ENCODE measurements at regions not wholly inside any gene's neighbourhood (a gene's known extent, or its start where the extent isn't known, plus 50 kb on each side); places are given as distances from the start of the nearest gene placed in this dataset.

DNA sequence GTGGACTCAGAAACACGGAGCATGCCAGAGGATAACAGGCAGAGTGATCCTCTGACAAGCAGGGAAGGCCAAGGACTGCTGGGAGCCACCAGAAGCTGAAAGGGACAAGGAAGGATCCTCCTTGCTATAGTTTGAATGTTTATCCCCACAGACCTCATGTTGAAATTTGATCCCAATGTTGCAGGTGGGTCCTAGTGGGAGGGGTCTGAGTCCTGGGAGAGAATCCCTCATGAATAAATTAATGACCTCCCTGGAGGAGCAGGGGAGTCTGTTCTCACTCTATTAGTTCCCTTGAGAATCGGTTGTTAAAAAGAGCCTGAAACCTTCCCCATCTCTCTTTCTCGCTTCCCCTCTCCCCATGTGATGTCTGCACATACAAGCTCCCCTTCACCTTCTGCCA, 124.4 kb downstream of the FBXO15 start:
- DNase-seq, result no peak

DNA sequence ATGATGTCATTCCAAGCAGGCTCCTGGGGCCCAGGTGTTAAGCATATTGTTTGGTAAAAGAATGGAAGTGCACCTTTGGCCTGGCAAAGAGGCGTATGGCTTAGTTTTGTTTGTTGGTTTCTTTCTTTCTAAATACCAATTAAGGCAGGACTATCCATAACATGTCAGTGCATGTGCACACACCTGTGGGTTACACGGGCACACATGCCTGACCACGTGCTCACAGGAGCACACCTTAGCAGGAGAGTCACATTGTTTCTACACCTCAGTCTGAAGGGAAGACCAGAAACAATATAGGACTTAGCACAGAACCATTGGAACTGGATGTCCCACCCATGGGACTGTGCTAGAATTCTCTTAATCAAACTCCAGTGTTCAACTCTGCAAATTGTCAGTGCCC, 127.8 kb downstream of the FBXO15 start:
- DNase-seq, result peak; percentile 53

DNA sequence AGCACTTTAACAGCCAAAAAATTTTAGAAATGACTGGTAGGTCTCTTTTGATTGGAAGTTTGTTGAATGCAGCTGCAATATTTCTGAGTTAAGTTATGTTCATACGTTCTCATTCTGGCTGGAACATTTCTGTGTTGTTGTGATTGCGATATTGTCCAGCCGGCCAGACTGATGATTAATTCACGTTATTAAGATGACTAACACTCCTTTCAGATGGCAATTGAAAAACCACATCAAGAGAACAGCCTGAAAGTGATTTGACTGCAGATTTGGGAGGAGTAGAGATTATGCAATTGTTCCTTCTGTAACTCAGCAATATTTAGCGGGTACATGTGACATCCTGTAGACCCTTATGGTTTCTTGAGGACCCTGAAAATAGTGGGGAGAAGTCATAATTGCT, 133.7 kb downstream of the FBXO15 start:
- no peak for DNase-seq

DNA sequence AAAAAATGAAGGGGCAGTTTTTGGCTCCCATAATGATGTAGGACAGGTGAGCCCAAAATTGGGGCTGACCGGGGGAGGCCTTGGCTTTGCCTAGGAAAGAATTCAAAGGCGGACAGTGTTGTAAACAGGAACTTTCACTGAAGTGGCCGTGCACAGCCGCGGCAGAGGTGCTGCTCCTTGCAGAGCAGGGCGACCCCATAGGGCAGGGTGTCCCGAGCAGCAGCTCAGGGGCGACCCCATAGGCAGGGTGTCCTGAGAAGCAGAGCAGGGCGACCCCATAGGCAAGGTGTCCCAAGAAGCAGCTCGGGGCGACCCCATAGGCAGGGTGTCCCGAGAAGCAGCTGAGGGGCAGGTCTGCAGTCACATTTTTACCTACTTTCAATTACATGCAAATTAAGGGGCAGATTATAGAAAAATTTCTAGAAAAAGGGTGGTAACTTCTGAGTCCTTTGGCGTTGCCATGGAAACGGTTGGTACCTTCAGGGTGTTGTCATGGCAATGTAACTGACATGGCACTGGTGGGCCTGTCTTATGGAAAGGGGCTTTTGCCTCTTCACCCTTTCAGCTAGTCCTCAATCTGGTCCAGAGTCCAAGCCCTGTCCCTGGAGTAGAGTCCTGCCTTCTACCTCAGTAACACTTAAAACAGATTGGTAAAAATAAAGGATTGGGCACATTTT, 134.5 kb downstream of the FBXO15 start:
- no peak for DNase-seq

DNA sequence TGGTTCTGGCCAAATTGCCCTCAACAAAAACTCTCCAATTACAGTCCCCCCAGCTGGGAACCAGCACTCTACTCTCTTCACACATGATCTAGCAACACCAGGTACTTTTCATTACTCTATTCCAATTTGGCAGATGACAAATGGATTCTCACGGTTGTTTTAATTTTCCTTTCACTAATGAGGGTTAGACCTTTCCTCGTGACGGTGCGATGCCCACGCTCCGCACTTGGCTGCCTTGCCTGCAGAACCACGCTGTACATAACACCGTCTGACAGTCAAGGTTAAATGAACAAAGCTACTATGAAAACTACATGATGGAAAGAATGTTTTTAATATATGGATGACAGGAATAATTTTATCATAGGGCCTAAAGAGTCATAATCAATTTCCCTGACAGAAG, 141.5 kb downstream of the FBXO15 start:
- no peak for DNase-seq

DNA sequence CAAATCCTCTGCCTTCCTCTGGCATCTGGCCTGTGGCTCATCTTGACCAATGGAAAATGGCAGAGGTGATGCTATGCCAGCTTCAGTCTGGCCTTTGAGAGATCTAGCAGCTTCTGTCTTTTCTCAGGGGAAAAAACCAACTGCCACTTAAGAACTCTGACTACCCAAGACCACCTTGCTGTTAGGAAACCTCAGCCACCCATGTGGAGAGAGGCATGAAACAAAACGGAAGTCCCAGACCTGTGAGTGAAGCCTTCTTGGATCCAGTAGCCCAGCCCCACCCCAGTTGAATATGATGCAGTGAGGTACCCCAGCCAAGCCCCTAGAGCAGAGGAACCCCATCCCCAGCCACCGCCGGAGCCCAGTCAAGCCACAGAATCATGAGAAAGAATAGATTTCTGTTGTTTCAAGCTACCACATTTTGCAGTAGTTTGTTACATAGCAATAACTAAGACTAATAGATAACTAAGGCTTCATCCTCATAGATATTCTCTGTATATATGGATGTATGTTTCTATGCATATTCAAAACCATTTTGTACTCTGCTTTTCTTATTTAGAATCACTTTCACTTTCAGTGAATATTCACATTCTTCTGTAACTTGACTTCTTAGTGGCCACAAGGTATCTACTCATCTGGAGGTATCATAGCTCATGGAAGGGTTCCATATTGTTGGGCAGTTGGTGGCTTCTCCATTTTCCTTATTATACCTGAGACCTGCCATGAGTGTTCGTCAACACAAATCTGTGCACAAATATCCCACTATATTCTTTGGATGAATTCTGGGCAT, 142.1 kb downstream of the FBXO15 start:
- no peak for DNase-seq

DNA sequence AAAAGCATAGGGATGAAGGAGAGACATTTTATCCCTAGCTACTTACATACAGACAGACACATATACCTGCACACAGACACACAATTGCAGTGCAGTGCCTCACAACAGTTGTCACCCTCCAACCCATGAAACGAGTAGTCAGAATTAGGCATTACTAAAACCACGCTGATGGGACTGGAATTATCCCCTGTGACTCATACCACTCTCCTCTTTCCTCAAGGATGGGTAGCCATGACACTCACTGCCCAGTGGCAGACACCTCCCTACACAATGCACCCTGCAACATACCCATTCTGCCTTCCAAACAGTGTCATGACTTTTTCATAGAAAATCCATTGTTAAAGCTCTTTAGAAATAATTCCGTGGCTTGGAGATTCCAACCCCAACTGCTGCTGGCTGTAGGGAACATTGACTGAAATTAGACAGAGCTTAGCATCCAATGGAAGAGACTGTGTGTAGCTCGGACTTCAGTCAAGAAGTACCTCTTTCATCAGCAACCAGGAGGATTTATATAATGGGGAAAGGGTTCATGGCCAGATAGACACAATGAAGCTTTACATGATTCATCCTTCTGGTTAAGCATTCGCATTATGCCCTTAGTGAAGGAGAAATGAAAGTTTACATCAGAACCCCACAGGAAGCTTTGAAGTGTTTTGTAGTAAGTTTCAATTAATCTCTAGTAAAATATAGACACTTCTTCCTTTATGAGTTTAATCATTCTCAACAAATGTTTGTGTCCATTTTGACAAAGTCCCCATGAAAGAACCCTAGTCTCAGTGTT, 155.2 kb downstream of the FBXO15 start:
- no peak for DNase-seq

DNA sequence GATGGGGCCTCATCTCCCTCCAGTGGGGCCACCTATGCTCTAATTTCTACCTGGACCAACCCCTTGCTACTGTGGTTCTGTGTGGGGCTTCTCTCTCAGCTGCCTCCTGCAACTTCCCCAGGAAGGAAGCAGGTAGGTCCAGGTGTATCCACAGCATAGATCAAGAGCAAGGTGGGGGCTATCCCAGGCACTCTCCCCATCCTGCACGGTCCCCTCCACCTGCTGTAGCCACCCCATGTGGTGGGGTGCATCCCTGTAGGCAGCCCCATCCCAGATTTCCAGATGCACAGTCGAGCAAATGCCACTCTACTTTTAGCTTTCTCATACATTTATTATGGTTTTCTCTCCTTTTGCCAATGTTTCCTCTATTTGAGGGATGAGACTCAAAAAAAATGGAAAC, 156.1 kb downstream of the FBXO15 start:
- no peak for DNase-seq

DNA sequence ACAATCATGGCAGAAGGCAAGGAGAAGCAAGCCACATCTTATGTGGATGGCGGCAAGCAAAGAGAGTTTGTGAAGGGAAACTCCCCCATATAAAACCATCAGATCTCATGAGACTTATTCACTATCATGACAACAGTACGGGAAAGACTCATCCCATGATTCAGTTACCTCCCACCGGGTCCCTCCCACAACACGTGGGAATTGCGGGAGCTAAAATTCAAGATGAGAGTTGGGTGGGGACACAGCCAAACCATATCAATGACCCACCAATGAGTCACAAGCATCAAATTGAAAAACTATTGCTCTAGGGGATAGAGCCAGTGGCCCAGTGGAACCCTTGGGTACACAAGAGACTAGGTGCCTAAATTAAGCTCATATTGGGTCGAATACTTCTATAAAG, 157.4 kb downstream of the FBXO15 start:
- no peak for DNase-seq

DNA sequence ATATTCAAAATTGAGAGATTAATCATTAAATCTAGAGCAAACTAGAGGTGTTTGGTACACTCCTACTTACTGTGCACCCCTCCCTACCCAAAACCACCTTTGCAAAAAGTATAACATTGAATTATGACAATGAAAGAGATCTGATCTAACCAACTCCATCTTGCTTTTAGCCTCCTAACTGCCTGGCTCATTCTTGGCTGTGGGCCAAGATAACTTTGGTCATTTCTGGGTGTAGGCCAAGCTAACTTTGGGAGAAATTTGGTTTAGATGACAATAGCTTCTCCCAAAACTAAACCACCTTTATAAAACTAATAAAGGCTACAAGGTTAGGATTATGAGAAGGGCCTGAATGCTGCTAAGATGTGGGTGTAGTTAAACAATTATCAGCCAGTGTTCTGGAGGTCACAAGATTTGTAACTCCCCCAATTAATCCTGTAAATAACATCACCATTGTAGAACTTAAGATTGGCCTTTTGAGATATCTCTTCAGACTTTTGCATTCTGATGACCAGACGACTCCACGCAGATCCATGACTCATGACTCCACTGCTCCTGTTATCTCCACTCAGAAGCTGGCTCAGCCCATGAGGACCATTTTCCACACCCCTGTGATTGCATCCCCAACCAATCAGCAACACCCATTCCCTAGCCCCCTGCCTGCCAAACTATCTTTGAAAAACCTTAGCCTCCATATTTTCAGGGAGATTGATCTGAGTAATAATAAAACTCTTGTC, 160.2 kb downstream of the FBXO15 start:
- no peak for DNase-seq

DNA sequence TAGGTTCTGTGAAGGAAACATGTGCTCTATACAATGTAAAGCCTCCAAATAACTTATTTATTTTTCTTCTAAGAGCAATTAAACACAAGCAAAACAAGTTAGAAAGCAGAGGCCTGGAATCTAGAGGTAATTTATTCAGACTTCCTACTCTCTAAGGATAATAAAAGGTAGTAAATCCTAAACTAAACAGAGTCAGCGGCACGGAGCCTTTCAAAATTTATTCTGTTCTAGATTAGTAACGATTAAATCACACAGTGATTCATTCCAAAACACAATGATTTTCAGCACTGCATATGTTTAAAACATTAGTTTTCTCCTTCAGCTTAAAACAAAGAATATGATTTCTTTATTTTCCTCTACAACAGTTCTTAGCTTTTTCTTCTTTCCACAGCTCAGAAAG, 160.9 kb downstream of the FBXO15 start:
- DNase-seq, result no peak

DNA sequence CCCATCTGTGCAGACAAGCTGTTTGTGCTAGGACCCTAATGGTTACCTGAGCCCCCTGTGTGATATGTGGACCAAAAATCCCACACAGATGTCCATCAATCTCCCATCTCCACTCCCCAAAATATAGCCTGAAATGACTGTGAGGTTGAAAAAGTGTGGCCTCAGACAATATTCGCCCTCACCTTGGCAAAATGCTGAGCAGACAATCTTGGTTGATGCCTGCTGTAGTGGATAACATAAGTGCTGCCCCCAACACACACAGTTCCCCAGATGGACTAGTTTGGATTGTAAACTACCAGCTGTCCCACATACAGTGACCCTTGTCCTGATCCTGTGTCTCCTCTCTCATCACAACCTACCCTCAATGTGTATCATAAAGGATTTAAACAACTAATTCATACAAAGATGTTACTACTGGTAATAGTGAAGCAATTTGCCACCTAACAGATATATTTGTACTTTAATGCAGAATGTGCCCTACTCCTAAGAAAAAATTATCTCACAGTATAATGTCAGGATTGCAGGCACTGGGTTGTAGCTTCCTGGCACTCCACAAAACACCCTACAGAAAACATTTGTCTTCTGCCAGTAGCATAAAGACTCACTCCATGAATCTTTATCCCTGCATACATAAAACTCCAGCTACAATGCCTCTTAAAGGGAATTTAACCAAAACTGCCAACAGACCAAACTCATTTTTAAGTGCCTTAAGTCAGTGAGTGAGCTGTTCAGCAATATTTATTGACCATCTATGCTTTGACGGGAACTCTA, 161.6 kb downstream of the FBXO15 start:
- no peak for DNase-seq

DNA sequence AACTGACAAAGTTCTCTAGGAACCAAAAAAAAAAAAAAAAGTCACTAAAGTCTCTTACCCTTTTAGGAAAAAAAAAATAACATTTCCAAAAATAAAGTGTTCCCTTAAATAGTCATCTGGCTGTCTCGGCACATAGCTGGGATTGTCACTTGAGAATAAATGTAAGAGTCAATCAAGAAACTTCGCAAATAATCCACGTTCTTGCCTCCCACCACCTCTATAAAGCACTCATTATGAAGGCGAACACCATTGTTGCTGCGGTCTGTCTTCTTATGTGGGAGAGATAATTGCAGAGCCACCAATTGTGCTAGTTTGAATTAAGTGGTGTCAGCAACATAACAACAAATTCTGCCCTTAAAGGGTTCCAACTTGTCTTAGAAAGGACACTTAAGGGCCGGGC, 163.7 kb downstream of the FBXO15 start:
- no peak for DNase-seq

DNA sequence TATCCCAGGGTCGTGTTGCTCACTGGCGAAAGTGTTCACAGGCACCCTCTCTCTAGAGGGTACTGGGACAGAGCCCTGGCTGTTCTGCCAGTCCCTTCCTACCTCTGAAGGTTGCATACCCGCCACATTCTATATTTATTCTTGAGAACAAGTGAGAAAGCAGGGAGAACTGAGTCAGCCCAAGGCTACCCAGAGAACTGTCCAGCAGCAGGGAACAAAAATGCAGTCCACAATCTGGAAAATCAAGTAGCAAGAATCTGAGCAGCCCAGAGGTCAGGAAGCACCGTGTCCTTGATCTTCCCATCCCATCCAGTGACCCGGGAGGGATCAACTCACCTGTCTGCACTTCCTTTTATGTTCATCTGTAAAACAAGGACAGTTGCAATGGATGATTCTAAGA, 164.1 kb downstream of the FBXO15 start:
- DNase-seq, result no peak

DNA sequence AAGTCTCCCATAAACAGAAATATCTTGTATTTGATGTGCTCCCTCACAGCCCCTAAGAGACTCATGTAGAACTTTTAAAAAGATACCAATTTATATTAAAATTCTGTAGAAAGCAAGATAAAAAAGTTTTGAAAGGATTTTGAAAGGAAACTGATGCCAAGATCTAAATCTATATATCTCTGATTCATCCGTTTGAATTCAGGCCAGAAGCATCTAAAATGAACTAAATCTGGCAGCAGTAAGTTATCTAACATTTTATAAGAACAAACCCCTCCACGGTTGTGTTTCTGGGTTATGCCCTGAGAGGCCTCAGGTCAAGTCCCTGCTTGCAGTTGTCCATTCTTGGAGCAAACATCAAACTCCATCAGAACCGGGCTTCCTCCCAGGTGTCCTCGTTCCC, 165.8 kb downstream of the FBXO15 start:
- DNase-seq, result no peak

DNA sequence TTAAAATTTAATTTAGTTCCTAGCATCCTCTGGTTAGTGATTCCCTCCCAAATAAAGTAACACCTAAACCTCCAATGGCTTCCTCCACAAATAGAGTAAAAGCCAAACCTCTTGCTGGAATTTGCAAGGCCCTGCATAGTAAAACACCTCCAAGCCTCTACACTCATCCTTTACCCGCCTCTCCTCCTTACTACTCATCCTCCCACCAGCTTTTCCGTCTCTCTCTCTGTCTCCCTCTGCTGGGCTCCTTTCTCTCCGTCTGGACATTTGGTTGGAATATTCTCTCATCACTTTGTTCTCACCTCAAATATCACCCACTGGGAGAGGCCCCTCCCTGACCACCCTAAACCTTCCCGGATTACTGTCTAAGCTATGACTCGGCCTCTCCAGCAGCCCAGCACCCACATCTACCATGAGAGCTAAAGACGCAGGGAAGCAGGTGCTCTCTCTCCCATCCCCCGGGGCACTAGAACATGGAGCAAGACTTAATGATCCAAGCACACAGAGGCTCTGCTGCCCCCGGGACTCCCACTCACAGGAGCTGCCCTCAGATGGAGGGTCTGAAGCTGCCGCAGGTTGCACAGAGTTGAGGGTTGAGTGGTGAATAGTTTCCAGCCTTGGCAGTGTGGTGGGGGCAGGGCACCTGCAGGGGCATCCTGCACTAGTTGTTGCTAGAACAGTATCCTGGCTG, 167.2 kb downstream of the FBXO15 start:
- peak; percentile 35 for DNase-seq

DNA sequence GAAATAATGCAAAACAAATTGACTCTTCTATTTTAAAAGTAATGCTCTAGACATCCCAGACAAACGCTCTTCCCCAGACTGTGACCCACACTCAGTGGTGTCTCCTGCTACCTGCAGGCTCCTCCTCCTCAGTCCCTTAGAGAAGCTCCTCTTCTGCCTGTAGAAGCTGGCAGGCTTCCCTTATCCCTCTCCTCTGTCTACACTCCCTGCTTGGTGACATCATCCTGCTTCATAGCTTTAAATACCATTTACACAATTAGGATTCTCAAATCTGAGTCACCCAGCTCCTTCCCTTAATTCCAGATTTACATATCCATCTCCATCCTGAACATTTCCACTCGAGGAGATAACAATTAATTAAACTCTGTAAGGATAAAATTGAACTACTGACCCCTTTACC, 167.9 kb downstream of the FBXO15 start:
- no peak for DNase-seq

DNA sequence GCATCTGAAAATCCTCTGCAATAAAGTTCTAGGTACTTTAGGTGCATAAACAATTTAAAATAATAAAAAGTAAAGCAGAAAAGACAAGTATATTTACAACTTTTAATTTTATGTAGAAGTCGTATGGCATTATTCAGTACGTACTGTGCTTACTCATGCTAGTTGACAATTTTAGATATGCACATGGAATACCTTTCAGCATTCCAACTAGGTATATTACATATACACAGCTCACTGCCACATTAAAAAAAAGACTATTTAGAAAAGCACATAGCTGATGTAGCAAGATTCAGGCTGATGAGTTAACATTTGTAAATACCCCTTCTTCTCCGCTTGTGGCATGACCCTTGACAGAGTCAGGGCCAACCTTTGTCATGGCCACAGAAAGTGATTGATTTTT, 171.2 kb downstream of the FBXO15 start:
- DNase-seq, result no peak

DNA sequence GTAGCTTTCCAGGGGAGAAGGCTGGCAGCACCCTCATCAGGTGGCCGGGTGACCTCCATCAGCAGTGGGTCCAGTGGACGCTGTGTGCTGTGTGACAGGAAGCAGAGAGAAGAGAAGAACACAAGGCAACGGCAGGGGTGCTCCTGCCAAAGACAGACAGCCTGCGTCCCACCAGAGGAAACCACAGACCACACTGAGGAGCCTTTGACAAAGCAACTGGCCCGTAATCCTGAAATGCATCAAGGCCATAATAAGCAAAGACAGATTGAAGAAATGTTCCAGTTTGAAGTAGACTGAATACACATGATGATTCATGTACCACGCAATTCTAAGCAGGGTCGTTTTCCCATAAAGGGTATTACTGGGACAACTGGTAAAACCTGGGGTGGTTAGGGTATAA, 172.4 kb downstream of the FBXO15 start:
- no peak for DNase-seq

DNA sequence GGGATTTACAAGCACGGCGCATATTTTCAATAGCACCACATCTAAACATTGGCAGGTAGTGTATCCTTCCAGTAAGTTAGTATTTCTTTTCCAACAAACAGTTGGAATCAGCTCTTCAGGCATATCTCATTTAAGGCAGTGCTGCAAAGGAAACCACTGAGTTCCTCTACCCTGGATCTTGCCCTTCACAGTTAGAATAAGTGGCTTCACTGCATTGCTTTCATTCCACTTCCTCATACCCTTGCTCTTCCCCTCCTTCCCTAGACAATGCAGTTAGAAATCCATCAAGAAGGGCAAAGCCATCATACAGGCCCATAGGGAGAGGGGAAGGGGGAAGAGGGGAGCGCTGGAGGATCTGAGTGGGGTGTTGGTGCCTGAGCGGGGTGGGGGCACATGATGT, 173.7 kb downstream of the FBXO15 start:
- no peak for DNase-seq

DNA sequence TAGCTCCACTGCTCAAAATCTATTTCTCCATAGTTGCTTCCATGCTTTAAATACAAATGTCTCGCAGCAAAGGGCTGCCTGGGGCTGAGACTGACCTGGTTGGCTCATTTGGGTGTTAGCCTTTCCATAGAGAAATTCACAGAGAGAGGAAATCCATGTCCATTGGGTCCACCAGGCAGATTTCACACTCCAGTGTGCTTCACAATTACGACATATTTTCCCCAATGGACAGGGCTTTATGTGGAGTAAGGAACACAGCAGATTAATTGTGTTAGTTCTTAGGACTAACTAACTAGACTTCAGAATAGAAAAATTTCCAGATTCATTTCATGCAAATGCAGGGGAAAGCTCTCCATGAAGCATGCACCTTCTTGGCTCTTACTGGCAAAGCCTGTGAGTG, 180.7 kb downstream of the FBXO15 start:
- no peak for DNase-seq

DNA sequence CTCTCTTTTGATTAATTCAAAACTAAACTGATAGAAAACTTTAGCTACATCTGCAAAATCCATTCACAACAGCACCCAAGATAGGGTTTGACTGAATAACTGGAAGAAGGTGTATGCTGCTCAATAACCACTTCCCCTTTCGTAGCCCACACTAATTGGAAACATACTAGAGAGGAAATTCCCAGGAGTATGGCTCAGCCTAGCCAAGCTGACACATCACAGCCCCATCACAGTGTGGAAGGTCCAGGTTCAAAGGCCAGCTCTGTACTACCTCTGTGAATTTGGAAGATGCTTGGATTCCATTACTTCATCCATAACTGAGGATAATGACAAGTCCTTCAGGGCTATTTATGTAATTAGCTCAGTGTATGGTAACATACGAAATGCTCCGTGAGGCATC, 185.4 kb downstream of the FBXO15 start:
- DNase-seq, result no peak

All from NCI-H146 (cell line).